22Rv1 (cell line): ENCODE measurements at regions not wholly inside any gene's neighbourhood (a gene's known extent, or its start where the extent isn't known, plus 50 kb on each side); places are given as distances from the start of the nearest gene placed in this dataset.

Source experiments
- CTCF ChIP-seq: fragments of 450-650 bp; IDR thresholded peaks from 2 replicates; pipeline ENCODE4 v1.5.1; 2017; ENCODE audit warnings: mild to moderate bottlenecking
- ZFX ChIP-seq: fragments of 450-650 bp; IDR thresholded peaks from 2 replicates; pipeline ENCODE4 v1.6.1; 2017; ENCODE audit warnings: antibody characterized with exemption, borderline replicate concordance

GRCh38 chr5:175347931-175348330 lies 96.1 kb downstream of the DRD1 start:
- TF ChIP-seq CTCF (no peak), ZFX (no peak)
